ENCODE measurements at regions not wholly inside any gene's neighbourhood (a gene's known extent, or its start where the extent isn't known, plus 50 kb on each side); places are given as distances from the start of the nearest gene placed in this dataset.

- TF ChIP-seq CTCF (IDR thresholded peaks at IDR 0.05) (no peak), POLR2A (IDR thresholded peaks at IDR 0.05) (no peak)
Observed at GRCh38 chr1:83751602-83752001, 247.3 kb downstream of the TTLL7 start.

All from adrenal gland (tissue), 5 donors.